Choroid plexus epithelial cell (primary cell): ENCODE measurements at regions not wholly inside any gene's neighbourhood (a gene's known extent, or its start where the extent isn't known, plus 50 kb on each side); places are given as distances from the start of the nearest gene placed in this dataset.
A peak's percentile ranks its signal among the peaks of the same experiment; 100 is the strongest.
"Not testable (repeated sequence)": the region's sequence is repeated elsewhere in the genome, so short reads cannot be mapped to it uniquely, and the experiment has no call there.

Experiments used
- DNase-seq: peaks from one replicate; pipeline ENCODE4 v3.0.0-alpha.2; 2010; ENCODE audit warnings: low read depth
- H3K4me3 ChIP-seq: 2 replicates; pipeline ENCODE4 v1.5.1; 2011; ENCODE audit warnings: low read depth, mild to moderate bottlenecking, control low read depth, low read length, moderate library complexity
- CTCF ChIP-seq: conservative IDR thresholded peaks from 2 replicates; pipeline ENCODE4 v1.5.1; 2011; ENCODE audit warnings: low read depth, mild to moderate bottlenecking, control low read depth, inconsistent platforms, low read length, moderate library complexity

- no peak overlapping the region for H3K4me3 ChIP-seq
- TF ChIP-seq CTCF: no peak
- no peak for DNase-seq
Measured at GRCh38 chr5:98227489-98227888, 546.0 kb upstream of the RGMB start.

GRCh38 chr5:98231089-98231488, 542.4 kb upstream of the RGMB start:
- TF ChIP-seq CTCF: no peak

GRCh38 chr5:98237794-98238193, 535.7 kb upstream of the RGMB start:
- not testable (repeated sequence) for H3K4me3 ChIP-seq, DNase-seq

More at GRCh38 chr5:98231089-98231488, 542.4 kb upstream of the RGMB start:
- no peak for DNase-seq
- no peak overlapping the region for H3K4me3 ChIP-seq

GRCh38 chr5:98243972-98244371, 529.5 kb upstream of the RGMB start:
- no peak for DNase-seq
- no peak for TF ChIP-seq CTCF
- no peak overlapping the region for H3K4me3 ChIP-seq

- DNase-seq: peak; percentile 91
- no peak overlapping the region for H3K4me3 ChIP-seq
- no peak for TF ChIP-seq CTCF
Measured at GRCh38 chr5:98248949-98249348, 524.5 kb upstream of the RGMB start.

- no peak overlapping the region for H3K4me3 ChIP-seq
- DNase-seq: no peak
- no peak for TF ChIP-seq CTCF
Measured at GRCh38 chr5:98258939-98259338, 514.5 kb upstream of the RGMB start.

- TF ChIP-seq CTCF: no peak
- DNase-seq: no peak
- no peak overlapping the region for H3K4me3 ChIP-seq
Measured at GRCh38 chr5:98259595-98259994, 513.9 kb upstream of the RGMB start.

- no peak for TF ChIP-seq CTCF
- no peak for DNase-seq
- H3K4me3 ChIP-seq: no peak overlapping the region
Measured at GRCh38 chr5:98263084-98263483, 510.4 kb upstream of the RGMB start.
